Loucy (cell line): ENCODE measurements at regions not wholly inside any gene's neighbourhood (a gene's known extent, or its start where the extent isn't known, plus 50 kb on each side); places are given as distances from the start of the nearest gene placed in this dataset.

ENCODE experiments used
- CTCF ChIP-seq: fragments of 200-600 bp; sonication (generic); conservative IDR thresholded peaks from 2 replicates; pipeline ENCODE4 v1.5.1; 2014; ENCODE audit warnings: mild to moderate bottlenecking, antibody characterized with exemption, low read length
- EZH2phosphoT487 ChIP-seq: fragments of 200-600 bp; IDR thresholded peaks from 2 replicates; pipeline ENCODE4 v1.6.1; 2018; ENCODE audit warnings: antibody characterized with exemption, mild to moderate bottlenecking, moderate library complexity, borderline replicate concordance

GRCh38 chr1:22281521-22282363 lies 138.8 kb upstream of the WNT4 start:
- TF ChIP-seq CTCF (no peak), EZH2phosphoT487 (no peak)
